ENCODE measurements at regions not wholly inside any gene's neighbourhood (a gene's known extent, or its start where the extent isn't known, plus 50 kb on each side); places are given as distances from the start of the nearest gene placed in this dataset.
A peak's percentile ranks its signal among the peaks of the same experiment; 100 is the strongest.

GRCh38 chr15:91706322-91707032 is 147.0 kb upstream of the SLCO3A1 start:
- POLR2A ChIA-PET, result no interaction called here
- CTCF ChIA-PET, result interaction anchor here (0.7 to 2.4 kb wide), 18 partner anchors 8 to 406 kb away, joined by 3 to 20 read pairs (median 4); partner anchors contain the start of gene SLCO3A1
- BruUV-seq (replicated peaks), result no TSS peak
- Histone ChIP-seq H3K4me1 (ENCODE audit: control insufficient read depth in 1 of 2, insufficient read depth in 2 of 2, low read length in 2 of 2) (peaks cover 0 to 11% of the 10 kb centered on the region in 2 experiments; a peak in 2 of 4 replicates), H3K79me2 (ENCODE audit: insufficient read depth, low read length) (no peaks in the 10 kb centered on the region), H4K20me1 (ENCODE audit: insufficient read depth) (no peaks in the 10 kb centered on the region), H3K9ac (ENCODE audit: low read length) (no peak overlapping the region), H3K4me3 (replicated peaks in 1 of 2; ENCODE audit: low read depth in 1 of 2, low read length in 2 of 2) (no peak overlapping the region), H3K36me3 (ENCODE audit: control insufficient read depth in 1 of 2, insufficient read depth in 2 of 2, low read length in 2 of 2) (no peaks in the 10 kb centered on the region), H3K9me3 (ENCODE audit: control insufficient read depth in 1 of 2, insufficient read depth in 1 of 2, low read depth in 1 of 2, low read length in 2 of 2) (no peaks in the 10 kb centered on the region), H3K4me2 (ENCODE audit: low read length) (no peak overlapping the region), H3K27me3 (ENCODE audit: insufficient read depth, low read length) (peaks cover 20% of the 10 kb centered on the region; the same call in 1 of the 2 replicates), H3K9me2 (ENCODE audit: insufficient read depth) (no peaks in the 10 kb centered on the region), H2AFZ (ENCODE audit: low read depth, low read length, poor library complexity, severe bottlenecking) (no peak overlapping the region), H3K27ac (ENCODE audit: low read depth, low read length) (no peak overlapping the region)
- RAD21 ChIA-PET (ENCODE audit: low non-redundant PET in 1 of 2, low total read pairs in 2 of 2, uncharacterized antibody in 2 of 2, unreplicated experiment in 2 of 2), result interaction anchor here (0.6 to 1.1 kb wide), 2 partner anchors 371 kb away, joined by 3 to 4 read pairs; no protein-coding TSS in a partner anchor
- ATAC-seq (peak; percentile 90), DNase-seq (ENCODE audit: low read depth, low spot score) (peak; percentile 49)
- intact Hi-C loops (cut with micrococcal nuclease), result loop anchor here (1.0 to 5.0 kb wide), 4 partner anchors 146 to 404 kb away; partner anchors contain the start of gene SLCO3A1
- TF ChIP-seq EZH2phosphoT487 (IDR thresholded peaks at IDR 0.05; ENCODE audit: borderline replicate concordance) (no peak), ATF3 (IDR thresholded peaks at IDR 0.05) (no peak), CEBPB (IDR thresholded peaks at IDR 0.05; ENCODE audit: low read depth) (no peak), POLR2AphosphoS5 (IDR thresholded peaks at IDR 0.05; ENCODE audit: low read depth, low read length) (no peak), ZFX (IDR thresholded peaks at IDR 0.05) (no peak), FOSL1 (IDR thresholded peaks at IDR 0.05; ENCODE audit: low read depth) (no peak), ZNF274 (IDR thresholded peaks at IDR 0.05; ENCODE audit: low read depth, low read length) (no peak), RAD21 (IDR thresholded peaks at IDR 0.05; ENCODE audit: low read depth) (peak; percentile 59), CBX3 (IDR thresholded peaks at IDR 0.05; ENCODE audit: low read depth) (peak; percentile 53; the same call in 1 of the 2 replicates)
- TF ChIP-seq, protein P1, sequence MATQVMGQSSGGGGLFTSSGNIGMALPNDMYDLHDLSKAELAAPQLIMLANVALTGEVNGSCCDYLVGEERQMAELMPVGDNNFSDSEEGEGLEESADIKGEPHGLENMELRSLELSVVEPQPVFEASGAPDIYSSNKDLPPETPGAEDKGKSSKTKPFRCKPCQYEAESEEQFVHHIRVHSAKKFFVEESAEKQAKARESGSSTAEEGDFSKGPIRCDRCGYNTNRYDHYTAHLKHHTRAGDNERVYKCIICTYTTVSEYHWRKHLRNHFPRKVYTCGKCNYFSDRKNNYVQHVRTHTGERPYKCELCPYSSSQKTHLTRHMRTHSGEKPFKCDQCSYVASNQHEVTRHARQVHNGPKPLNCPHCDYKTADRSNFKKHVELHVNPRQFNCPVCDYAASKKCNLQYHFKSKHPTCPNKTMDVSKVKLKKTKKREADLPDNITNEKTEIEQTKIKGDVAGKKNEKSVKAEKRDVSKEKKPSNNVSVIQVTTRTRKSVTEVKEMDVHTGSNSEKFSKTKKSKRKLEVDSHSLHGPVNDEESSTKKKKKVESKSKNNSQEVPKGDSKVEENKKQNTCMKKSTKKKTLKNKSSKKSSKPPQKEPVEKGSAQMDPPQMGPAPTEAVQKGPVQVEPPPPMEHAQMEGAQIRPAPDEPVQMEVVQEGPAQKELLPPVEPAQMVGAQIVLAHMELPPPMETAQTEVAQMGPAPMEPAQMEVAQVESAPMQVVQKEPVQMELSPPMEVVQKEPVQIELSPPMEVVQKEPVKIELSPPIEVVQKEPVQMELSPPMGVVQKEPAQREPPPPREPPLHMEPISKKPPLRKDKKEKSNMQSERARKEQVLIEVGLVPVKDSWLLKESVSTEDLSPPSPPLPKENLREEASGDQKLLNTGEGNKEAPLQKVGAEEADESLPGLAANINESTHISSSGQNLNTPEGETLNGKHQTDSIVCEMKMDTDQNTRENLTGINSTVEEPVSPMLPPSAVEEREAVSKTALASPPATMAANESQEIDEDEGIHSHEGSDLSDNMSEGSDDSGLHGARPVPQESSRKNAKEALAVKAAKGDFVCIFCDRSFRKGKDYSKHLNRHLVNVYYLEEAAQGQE (IDR thresholded peaks at IDR 0.05; ENCODE audit: low read depth), result no peak
- TF ChIP-seq, protein P2, sequence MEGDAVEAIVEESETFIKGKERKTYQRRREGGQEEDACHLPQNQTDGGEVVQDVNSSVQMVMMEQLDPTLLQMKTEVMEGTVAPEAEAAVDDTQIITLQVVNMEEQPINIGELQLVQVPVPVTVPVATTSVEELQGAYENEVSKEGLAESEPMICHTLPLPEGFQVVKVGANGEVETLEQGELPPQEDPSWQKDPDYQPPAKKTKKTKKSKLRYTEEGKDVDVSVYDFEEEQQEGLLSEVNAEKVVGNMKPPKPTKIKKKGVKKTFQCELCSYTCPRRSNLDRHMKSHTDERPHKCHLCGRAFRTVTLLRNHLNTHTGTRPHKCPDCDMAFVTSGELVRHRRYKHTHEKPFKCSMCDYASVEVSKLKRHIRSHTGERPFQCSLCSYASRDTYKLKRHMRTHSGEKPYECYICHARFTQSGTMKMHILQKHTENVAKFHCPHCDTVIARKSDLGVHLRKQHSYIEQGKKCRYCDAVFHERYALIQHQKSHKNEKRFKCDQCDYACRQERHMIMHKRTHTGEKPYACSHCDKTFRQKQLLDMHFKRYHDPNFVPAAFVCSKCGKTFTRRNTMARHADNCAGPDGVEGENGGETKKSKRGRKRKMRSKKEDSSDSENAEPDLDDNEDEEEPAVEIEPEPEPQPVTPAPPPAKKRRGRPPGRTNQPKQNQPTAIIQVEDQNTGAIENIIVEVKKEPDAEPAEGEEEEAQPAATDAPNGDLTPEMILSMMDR (IDR thresholded peaks at IDR 0.05 in 2 of 3, conservative IDR thresholded peaks at IDR 0.05 in 1 of 3; ENCODE audit: borderline replicate concordance in 1 of 3, insufficient read depth in 1 of 3, low read depth in 2 of 3, low read length in 2 of 3), result peak; percentile 55 to 95 (median 95)
- TF ChIP-seq, protein P3, sequence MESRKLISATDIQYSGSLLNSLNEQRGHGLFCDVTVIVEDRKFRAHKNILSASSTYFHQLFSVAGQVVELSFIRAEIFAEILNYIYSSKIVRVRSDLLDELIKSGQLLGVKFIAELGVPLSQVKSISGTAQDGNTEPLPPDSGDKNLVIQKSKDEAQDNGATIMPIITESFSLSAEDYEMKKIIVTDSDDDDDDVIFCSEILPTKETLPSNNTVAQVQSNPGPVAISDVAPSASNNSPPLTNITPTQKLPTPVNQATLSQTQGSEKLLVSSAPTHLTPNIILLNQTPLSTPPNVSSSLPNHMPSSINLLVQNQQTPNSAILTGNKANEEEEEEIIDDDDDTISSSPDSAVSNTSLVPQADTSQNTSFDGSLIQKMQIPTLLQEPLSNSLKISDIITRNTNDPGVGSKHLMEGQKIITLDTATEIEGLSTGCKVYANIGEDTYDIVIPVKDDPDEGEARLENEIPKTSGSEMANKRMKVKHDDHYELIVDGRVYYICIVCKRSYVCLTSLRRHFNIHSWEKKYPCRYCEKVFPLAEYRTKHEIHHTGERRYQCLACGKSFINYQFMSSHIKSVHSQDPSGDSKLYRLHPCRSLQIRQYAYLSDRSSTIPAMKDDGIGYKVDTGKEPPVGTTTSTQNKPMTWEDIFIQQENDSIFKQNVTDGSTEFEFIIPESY (IDR thresholded peaks at IDR 0.05; ENCODE audit: extremely low read depth, insufficient replicate concordance, low read length), result no peak

Data from HCT116 (cell line).